Activated naive CD4-positive, alpha-beta T cell treated with anti-CD3 and anti-CD28 coated beads, Interleukin-2, amount 10 ng/mL, durations not matched to agents 7 days and 5 days (primary cell): ENCODE measurements at regions not wholly inside any gene's neighbourhood (a gene's known extent, or its start where the extent isn't known, plus 50 kb on each side); places are given as distances from the start of the nearest gene placed in this dataset.

Experiments used
- CTCF ChIA-PET: fragments of 350-600 bp; sonication (Branson Sonifier 250); formaldehyde crosslinking; loops from one replicate; lab custom pipeline; 2021; ENCODE audit warnings: antibody characterized with exemption; lab: Charles Lee
- DNase-seq: peaks from one replicate; pipeline ENCODE4 v3.0.0-alpha.2; 2020
- H3K27ac Mint-ChIP-seq: one replicate; pipeline ENCODE4 v1.8.0; 2021; ENCODE audit warnings: mild to moderate bottlenecking, moderate library complexity, mixed read lengths
- H3K27me3 Mint-ChIP-seq: one replicate; pipeline ENCODE4 v1.8.0; 2021; ENCODE audit warnings: mild to moderate bottlenecking, mixed read lengths
- H3K36me3 Mint-ChIP-seq: one replicate; pipeline ENCODE4 v1.8.0; 2021; ENCODE audit warnings: mixed read lengths
- H3K4me1 Mint-ChIP-seq: one replicate; pipeline ENCODE4 v1.8.0; 2021; ENCODE audit warnings: mixed read lengths
- H3K4me3 Mint-ChIP-seq: one replicate; pipeline ENCODE4 v1.8.0; 2021; ENCODE audit warnings: mild to moderate bottlenecking, moderate library complexity, mixed read lengths
- H3K9me3 Mint-ChIP-seq: one replicate; pipeline ENCODE4 v1.8.0; 2021; ENCODE audit warnings: mixed read lengths

GRCh38 chr1:5317391-5317790, 663.0 kb downstream of the AJAP1 start:
- H3K9me3 Mint-ChIP-seq, result peaks cover 3% of the 10 kb centered on the region

GRCh38 chr1:5312862-5313261, 658.5 kb downstream of the AJAP1 start:
- H3K27ac Mint-ChIP-seq, result no peak overlapping the region
- no peak overlapping the region for H3K4me3 Mint-ChIP-seq
- no peaks in the 10 kb centered on the region for H3K36me3 Mint-ChIP-seq
- H3K27me3 Mint-ChIP-seq, result peaks cover 20% of the 10 kb centered on the region
- H3K4me1 Mint-ChIP-seq, result peaks cover 3% of the 10 kb centered on the region
- H3K9me3 Mint-ChIP-seq, result no peaks in the 10 kb centered on the region
- CTCF ChIA-PET, result no interaction called here
- DNase-seq, result no peak

More at GRCh38 chr1:5317391-5317790, 663.0 kb downstream of the AJAP1 start:
- Mint-ChIP-seq H3K4me1 (no peaks in the 10 kb centered on the region), H3K4me3 (no peak overlapping the region), H3K27ac (no peak overlapping the region), H3K36me3 (no peaks in the 10 kb centered on the region), H3K27me3 (peaks cover 25% of the 10 kb centered on the region)
- CTCF ChIA-PET, result interaction anchor here (0.7 kb wide), 1 partner anchor 187 kb away, joined by 3 read pairs; no protein-coding TSS in a partner anchor
- DNase-seq, result no peak

- CTCF ChIA-PET, result no interaction called here
- no peak overlapping the region for H3K4me3 Mint-ChIP-seq
- no peaks in the 10 kb centered on the region for H3K36me3 Mint-ChIP-seq
- DNase-seq, result no peak
- peaks cover 19% of the 10 kb centered on the region for H3K27me3 Mint-ChIP-seq
- peaks cover 3% of the 10 kb centered on the region for H3K4me1 Mint-ChIP-seq
- H3K27ac Mint-ChIP-seq, result no peak overlapping the region
- no peaks in the 10 kb centered on the region for H3K9me3 Mint-ChIP-seq
Measured at GRCh38 chr1:5312293-5312674, 657.9 kb downstream of the AJAP1 start.

DNA sequence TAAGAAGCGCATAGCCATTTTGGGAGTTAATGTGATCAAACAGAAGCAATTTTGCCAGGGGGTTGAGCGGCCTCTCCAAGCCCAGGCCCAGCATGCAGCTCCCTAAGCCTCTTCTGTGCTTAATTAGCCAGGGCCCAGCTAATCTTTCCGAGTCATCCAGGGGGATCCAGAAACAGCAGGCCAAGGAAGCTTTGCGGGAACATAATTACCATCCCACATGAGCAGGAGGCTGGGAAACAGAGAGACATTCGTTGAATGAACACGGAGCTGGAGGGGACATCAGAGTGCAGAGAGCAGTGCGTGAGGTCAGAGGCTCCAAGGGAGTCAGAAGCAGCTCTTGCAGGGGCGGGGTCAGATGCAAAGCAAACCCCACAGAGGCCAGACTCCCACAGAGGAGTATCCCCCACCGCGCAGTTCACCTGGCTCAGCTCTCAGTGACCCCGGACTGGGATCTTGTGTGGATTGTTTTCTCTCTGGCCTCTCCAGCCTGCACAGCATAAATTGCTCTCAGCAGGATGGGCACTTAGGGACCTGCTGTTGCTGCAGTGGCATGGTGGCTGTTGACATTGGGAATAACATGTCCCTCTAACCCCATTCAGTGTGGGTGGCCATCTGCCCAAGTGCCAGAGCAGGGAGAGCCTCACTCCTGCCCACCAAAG, 657.4 kb downstream of the AJAP1 start:
- Mint-ChIP-seq H3K27me3 (peaks cover 19% of the 10 kb centered on the region), H3K36me3 (no peaks in the 10 kb centered on the region), H3K27ac (no peak overlapping the region), H3K4me1 (peaks cover 3% of the 10 kb centered on the region), H3K4me3 (no peak overlapping the region), H3K9me3 (no peaks in the 10 kb centered on the region)
- DNase-seq, result no peak
- CTCF ChIA-PET, result no interaction called here

DNA sequence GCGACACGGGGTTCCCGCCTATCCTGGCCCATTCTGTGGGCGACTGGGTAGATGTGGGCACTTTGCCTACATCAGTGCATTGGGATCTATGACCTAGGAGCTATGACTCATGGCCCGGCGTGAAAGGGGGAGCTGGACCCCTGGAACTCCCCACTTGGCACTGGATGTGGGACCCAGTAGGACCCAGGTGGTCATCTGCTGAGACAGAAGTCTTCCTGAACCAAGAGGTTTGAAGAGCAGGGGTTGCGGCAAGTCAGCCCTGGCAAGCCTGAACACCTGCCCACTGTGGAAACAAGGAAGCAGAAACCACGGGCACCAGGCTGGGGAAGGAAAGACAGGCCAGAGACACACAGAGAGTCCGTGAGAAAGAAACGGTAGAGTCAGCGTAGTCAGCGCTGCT, 656.7 kb downstream of the AJAP1 start:
- CTCF ChIA-PET, result no interaction called here
- Mint-ChIP-seq H3K36me3 (no peaks in the 10 kb centered on the region), H3K4me3 (no peak overlapping the region), H3K27ac (no peak overlapping the region), H3K27me3 (peaks cover 19% of the 10 kb centered on the region), H3K9me3 (no peaks in the 10 kb centered on the region), H3K4me1 (peaks cover 3% of the 10 kb centered on the region)
- DNase-seq, result no peak

DNA sequence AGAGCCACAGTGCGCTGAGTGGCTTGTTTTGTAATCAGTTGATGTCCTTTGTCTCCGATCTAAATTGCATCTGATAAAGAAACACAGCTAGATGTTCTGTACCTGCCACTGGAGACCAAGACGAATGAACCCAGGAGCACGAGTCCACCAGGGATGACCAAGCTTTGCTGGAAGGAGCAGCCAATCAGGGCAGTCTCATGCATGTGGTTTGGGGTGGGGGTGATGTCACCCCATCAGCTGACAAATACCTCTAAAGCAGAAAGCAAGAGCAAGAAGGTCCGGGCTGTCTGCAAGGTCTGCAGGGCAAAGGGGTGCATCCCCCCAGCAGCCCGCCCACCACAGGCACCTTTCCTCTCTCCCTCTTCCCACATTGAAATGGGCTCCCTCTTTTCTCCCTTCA, 653.8 kb downstream of the AJAP1 start:
- Mint-ChIP-seq H3K27ac (no peak overlapping the region), H3K4me3 (no peak overlapping the region), H3K9me3 (no peaks in the 10 kb centered on the region), H3K36me3 (no peaks in the 10 kb centered on the region), H3K27me3 (peaks cover 9% of the 10 kb centered on the region), H3K4me1 (peaks cover 3% of the 10 kb centered on the region)
- CTCF ChIA-PET, result interaction anchor here (1.3 kb wide), 1 partner anchor 140 kb away, joined by 3 read pairs; no protein-coding TSS in a partner anchor
- no peak for DNase-seq

DNA sequence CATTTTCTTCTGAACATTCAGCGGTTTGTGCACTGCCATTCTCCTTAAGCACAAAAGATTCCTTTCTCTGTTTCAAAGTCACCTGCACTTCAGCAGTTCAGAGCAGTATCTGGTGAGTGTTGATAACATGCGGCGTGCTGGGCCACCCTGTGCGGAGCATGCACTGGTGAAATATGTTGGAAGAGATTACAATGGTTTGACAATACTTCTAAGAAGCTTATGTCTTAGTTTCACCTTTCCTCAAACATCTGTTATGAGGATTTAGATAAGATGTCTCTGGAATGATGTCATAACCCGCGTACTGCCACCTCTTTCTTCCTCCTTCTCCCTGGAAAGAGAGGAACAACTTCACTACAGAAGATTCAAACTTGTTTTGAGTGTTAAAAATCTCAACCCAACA, 650.3 kb downstream of the AJAP1 start:
- H3K27ac Mint-ChIP-seq, result no peak overlapping the region
- no peak overlapping the region for H3K4me3 Mint-ChIP-seq
- H3K9me3 Mint-ChIP-seq, result no peaks in the 10 kb centered on the region
- CTCF ChIA-PET, result no interaction called here
- peaks cover 6% of the 10 kb centered on the region for H3K27me3 Mint-ChIP-seq
- peaks cover 3% of the 10 kb centered on the region for H3K4me1 Mint-ChIP-seq
- H3K36me3 Mint-ChIP-seq, result no peaks in the 10 kb centered on the region
- no peak for DNase-seq

DNA sequence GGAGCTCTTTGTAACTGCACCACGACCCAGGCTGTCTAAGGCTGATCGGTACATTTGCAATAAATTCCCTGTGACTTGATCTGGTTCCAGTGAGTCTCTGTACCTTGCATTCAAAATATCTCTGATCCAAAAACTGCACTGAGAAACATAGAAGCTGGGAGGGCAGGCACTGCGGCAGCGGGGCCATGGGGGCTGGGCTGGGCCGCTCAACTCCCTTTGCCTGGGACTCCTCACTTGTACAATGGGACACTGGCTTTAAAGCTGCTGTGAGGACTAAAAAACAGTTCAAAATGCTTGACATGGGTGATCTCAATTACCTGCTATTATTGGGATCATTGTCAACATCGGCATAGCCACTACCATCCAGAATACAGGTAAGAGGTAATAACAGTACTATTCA, 644.0 kb downstream of the AJAP1 start:
- H3K36me3 Mint-ChIP-seq, result no peaks in the 10 kb centered on the region
- H3K27ac Mint-ChIP-seq, result no peak overlapping the region
- H3K27me3 Mint-ChIP-seq, result peaks cover 15% of the 10 kb centered on the region
- no peaks in the 10 kb centered on the region for H3K4me1 Mint-ChIP-seq
- DNase-seq, result no peak
- CTCF ChIA-PET, result no interaction called here
- H3K4me3 Mint-ChIP-seq, result no peak overlapping the region
- H3K9me3 Mint-ChIP-seq, result peaks cover 1% of the 10 kb centered on the region

DNA sequence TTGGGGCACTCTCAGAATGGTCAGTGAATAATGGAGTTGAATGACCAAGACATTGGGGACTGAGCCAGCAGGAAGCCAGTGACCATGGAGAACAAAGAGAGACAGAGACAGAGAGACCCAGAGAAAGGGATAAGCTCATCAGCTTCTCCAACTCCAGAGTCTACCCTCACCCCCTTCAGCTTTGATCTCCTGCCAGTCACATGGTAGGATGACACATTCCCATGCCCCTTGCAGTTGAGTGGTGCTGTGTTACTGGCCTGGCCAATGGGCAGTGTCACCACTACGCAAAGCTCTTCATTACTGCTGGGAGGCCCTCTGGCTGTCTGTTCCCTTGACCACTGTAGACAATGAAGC, 643.5 kb downstream of the AJAP1 start:
- CTCF ChIA-PET, result no interaction called here
- Mint-ChIP-seq H3K27ac (no peak overlapping the region), H3K27me3 (peaks cover 15% of the 10 kb centered on the region), H3K9me3 (peaks cover 1% of the 10 kb centered on the region), H3K4me1 (no peaks in the 10 kb centered on the region), H3K4me3 (no peak overlapping the region), H3K36me3 (no peaks in the 10 kb centered on the region)
- DNase-seq, result no peak

DNA sequence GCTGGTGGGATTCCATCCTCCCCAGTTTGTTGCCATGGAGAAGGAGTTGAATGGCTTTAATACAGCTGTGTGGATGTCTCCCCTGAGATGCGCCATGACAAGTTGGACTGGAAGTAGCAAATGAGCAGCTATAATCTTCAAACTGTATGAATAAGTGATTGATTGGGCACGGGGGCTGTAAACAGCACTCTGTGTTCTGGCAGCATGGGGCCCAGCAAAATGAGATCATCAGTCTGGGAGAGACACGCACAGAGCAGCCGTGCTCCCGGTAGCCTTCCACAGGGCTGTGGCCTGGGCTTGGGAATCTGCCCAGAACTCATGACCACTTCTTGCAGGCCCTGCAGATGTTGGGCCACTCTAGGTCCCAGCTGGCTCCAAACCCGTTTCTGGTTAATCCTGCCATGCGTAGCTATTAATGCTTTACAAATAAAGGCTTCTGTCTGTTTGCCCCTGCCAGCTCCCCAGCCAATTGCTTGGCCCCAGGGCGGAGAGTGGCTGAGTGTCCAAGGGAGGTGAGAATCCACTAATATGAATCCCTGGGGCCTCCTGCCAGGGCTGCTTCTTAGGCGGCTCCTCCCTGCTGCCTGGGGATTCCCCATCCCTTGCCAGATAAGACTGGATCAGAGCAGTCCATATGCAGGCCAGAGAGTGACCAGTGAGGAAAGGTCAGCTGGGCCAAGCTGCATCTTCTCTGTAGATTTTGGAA, 642.9 kb downstream of the AJAP1 start:
- CTCF ChIA-PET, result no interaction called here
- H3K36me3 Mint-ChIP-seq, result no peaks in the 10 kb centered on the region
- H3K4me3 Mint-ChIP-seq, result no peak overlapping the region

DNA sequence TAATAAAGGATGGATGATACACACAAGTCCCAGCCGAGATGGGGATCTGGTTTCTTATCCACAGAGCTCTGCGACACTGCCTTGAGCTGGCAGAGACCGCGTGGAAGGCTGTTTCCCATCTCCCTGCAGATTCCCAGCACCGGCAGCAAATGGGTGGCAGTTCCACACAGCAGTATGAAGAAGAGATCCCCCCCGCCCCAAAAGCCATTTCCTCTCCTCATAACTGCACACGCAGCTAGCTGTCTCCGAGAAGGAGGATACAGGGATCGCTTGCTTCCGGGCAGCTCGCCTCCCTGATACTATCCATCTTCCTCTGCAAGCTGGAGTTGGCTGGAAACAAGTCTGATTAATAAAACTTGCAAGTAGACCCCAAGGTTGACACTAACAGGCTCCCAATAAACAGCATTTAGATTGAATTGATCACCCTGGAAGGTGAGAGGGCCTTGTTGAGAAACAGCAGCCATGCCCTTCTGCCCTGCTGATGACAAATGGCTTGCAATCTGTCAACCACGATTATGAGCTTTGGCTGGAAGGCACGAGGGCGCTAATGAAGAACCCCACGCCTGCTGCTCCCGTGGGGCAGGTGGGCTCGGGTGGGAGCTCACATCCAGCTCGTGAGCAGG, 642.3 kb downstream of the AJAP1 start:
- DNase-seq, result no peak
- Mint-ChIP-seq H3K27me3 (peaks cover 9% of the 10 kb centered on the region), H3K27ac (no peak overlapping the region), H3K36me3 (no peaks in the 10 kb centered on the region), H3K4me1 (no peaks in the 10 kb centered on the region), H3K4me3 (no peak overlapping the region), H3K9me3 (peaks cover 1% of the 10 kb centered on the region)
- CTCF ChIA-PET, result no interaction called here

More for the DNA sequence above, 642.9 kb downstream of the AJAP1 start:
- no peak overlapping the region for H3K27ac Mint-ChIP-seq
- DNase-seq, result no peak
- H3K9me3 Mint-ChIP-seq, result peaks cover 1% of the 10 kb centered on the region
- H3K4me1 Mint-ChIP-seq, result no peaks in the 10 kb centered on the region
- peaks cover 15% of the 10 kb centered on the region for H3K27me3 Mint-ChIP-seq

DNA sequence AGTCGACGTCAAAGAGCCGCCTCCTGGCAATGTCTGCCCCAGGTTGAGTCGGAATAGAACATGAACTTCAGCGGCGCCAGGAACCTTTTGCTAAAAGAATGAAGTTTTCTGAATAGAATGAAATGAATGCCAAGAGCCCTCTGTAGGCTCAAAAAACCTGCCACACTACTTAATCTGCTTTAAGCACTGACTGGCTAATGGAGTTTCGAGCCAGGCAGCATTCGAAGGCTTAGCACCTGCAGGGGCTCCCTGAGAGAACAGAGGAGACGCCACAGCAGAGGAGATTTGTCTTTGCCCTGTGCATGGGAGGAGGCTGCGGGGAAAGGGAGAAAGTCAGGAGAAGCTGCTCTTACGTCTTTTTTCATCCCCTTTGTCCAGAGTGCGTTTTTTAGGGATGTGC, 641.7 kb downstream of the AJAP1 start:
- Mint-ChIP-seq H3K9me3 (peaks cover 1% of the 10 kb centered on the region), H3K36me3 (no peaks in the 10 kb centered on the region), H3K27ac (no peak overlapping the region), H3K4me3 (no peak overlapping the region), H3K4me1 (no peaks in the 10 kb centered on the region), H3K27me3 (peaks cover 9% of the 10 kb centered on the region)
- CTCF ChIA-PET, result no interaction called here
- DNase-seq, result no peak

GRCh38 chr1:5291889-5292288, 637.5 kb downstream of the AJAP1 start:
- H3K27me3 Mint-ChIP-seq, result peaks cover 9% of the 10 kb centered on the region
- DNase-seq, result no peak
- no peaks in the 10 kb centered on the region for H3K4me1 Mint-ChIP-seq
- H3K4me3 Mint-ChIP-seq, result no peak overlapping the region
- no peak overlapping the region for H3K27ac Mint-ChIP-seq
- H3K36me3 Mint-ChIP-seq, result no peaks in the 10 kb centered on the region
- CTCF ChIA-PET, result no interaction called here
- H3K9me3 Mint-ChIP-seq, result peaks cover 1% of the 10 kb centered on the region

DNA sequence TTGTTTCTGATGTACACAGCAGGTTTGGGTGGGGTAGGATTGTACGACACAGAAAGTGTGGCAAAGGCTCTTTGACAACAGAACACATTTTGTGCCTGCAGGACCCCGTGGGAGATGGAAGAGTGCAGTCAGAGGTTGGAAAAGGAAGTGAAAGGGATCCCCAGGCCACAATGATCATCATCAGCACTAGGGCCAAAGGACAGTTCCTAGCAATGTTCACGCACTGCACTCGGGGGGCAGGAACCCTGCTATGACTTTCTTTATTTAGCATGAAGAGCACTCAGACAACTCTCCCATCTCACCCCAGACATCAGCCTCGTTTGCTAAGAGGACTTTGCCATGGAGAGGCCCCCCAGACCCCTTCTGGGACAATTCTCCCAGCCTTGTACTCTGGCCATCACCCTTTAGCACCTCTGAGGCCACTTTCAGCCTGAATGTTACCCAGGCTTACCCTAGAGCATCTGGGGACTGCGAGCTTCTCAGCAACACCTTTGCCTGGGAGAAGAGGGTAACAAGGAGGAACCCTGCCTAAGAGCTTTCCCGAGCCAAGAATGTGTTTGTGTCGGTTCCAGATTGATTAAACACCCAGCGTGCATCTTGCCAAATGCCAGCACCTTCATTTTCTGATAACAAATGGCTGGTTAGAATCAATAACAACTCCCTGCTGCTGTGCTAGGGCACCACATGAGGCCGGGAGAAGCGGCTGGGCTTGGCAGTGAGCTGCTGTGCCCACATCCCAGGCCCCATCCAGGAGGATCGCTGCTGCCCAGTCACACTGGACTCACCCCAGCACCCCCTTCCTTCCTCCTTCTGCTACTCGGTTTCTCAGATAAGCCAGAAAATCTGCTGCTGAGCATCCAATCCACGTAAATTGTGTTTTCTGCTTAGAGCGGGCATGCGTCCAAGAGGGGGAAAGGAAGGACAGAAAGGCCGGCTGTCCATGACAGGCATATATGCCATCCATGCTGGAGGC, 633.1 kb downstream of the AJAP1 start:
- Mint-ChIP-seq H3K4me1 (no peaks in the 10 kb centered on the region), H3K27ac (no peak overlapping the region), H3K27me3 (peaks cover 17% of the 10 kb centered on the region), H3K9me3 (peaks cover 4% of the 10 kb centered on the region), H3K36me3 (no peaks in the 10 kb centered on the region), H3K4me3 (no peak overlapping the region)
- no peak for DNase-seq
- CTCF ChIA-PET, result interaction anchor here (2.0 kb wide), 1 partner anchor 161 kb away, joined by 18 read pairs; no protein-coding TSS in a partner anchor
